HS-5 (cell line): ENCODE measurements at regions not wholly inside any gene's neighbourhood (a gene's known extent, or its start where the extent isn't known, plus 50 kb on each side); places are given as distances from the start of the nearest gene placed in this dataset.

Source experiments
- DNase-seq: peaks from one replicate; pipeline ENCODE4 v3.0.0-alpha.2; 2012; ENCODE audit warnings: low read depth

GRCh38 chr2:106041150-106041549, 153.0 kb downstream of the UXS1 start:
- DNase-seq: no peak

- DNase-seq: no peak
These were observed 154.3 kb downstream of the UXS1 start for GRCh38 chr2:106039634-106040315.

- DNase-seq: no peak
These were observed 155.3 kb downstream of the UXS1 start for GRCh38 chr2:106038601-106039375.

GRCh38 chr2:106037932-106038331, 156.2 kb downstream of the UXS1 start:
- DNase-seq: no peak

- no peak for DNase-seq
These were observed 156.8 kb downstream of the UXS1 start for GRCh38 chr2:106037262-106037661.

- DNase-seq: no peak
These were observed 159.8 kb downstream of the UXS1 start for GRCh38 chr2:106034325-106034724.

GRCh38 chr2:106032676-106033075, 161.4 kb downstream of the UXS1 start:
- no peak for DNase-seq

- DNase-seq: peak; percentile 13
These were observed 163.5 kb downstream of the UXS1 start for GRCh38 chr2:106030287-106031268.

- DNase-seq: no peak
These were observed 165.9 kb downstream of the UXS1 start for GRCh38 chr2:106028192-106028591.

GRCh38 chr2:106026271-106027190, 167.6 kb downstream of the UXS1 start:
- DNase-seq: no peak

- DNase-seq: no peak
These were observed 168.3 kb downstream of the UXS1 start for GRCh38 chr2:106025796-106026195.

- no peak for DNase-seq
These were observed 172.5 kb downstream of the UXS1 start for GRCh38 chr2:106021662-106022028.

- no peak for DNase-seq
These were observed 173.1 kb downstream of the UXS1 start for GRCh38 chr2:106020821-106021661.

- DNase-seq: no peak
These were observed 174.1 kb downstream of the UXS1 start for GRCh38 chr2:106020032-106020431.

GRCh38 chr2:106018141-106018540, 176.0 kb downstream of the UXS1 start:
- DNase-seq: no peak

- DNase-seq: no peak
These were observed 181.3 kb downstream of the UXS1 start for GRCh38 chr2:106012591-106013347.

GRCh38 chr2:106012001-106012590, 182.0 kb downstream of the UXS1 start:
- DNase-seq: no peak

GRCh38 chr2:106011380-106011779, 182.7 kb downstream of the UXS1 start:
- DNase-seq: no peak

- no peak for DNase-seq
These were observed 183.2 kb downstream of the UXS1 start for GRCh38 chr2:106010818-106011355.
